Gastroesophageal sphincter (tissue), 4 donors: ENCODE measurements at regions not wholly inside any gene's neighbourhood (a gene's known extent, or its start where the extent isn't known, plus 50 kb on each side); places are given as distances from the start of the nearest gene placed in this dataset.

Experiments
- ATAC-seq: fragments of 150-250 bp; one replicate; pipeline ENCODE4 v1.9.1; 2016; ENCODE audit warnings: mild to moderate bottlenecking, moderate library complexity
- H3K27ac ChIP-seq, 4 donors: fragments of 200-600 bp; sonication (generic) in 3 of 4; 1 replicate in 3 of 4; 2 replicates in 1 of 4; pipeline ENCODE4 v1.5.1; 2016 to 2019
- H3K27me3 ChIP-seq: fragments of 200-600 bp; sonication (generic); one replicate; pipeline ENCODE4 v1.5.1; 2019
- H3K36me3 ChIP-seq, 2 donors: fragments of 200-600 bp; sonication (generic); one replicate each; pipeline ENCODE4 v1.5.1; 2019; ENCODE audit warnings: control low read depth in 1 of 2
- H3K4me1 ChIP-seq, 3 donors: fragments of 200-600 bp; sonication (generic); 1 replicate in 2 of 3; 2 replicates in 1 of 3; pipeline ENCODE4 v1.5.1; 2016 to 2019; ENCODE audit warnings: control low read depth in 2 of 3
- H3K4me3 ChIP-seq, 2 donors: fragments of 200-600 bp; sonication (generic); one replicate each; pipeline ENCODE4 v1.5.1; 2019; ENCODE audit warnings: mild to moderate bottlenecking in 1 of 2, moderate library complexity in 1 of 2
- H3K9me3 ChIP-seq, 3 donors: fragments of 200-600 bp; sonication (generic); one replicate each; pipeline ENCODE4 v1.5.1; 2017 to 2019; ENCODE audit warnings: control low read depth in 2 of 3
- CTCF ChIP-seq, 4 experiments: fragments of 200-600 bp in 2 of 4; fragments of 450-650 bp in 2 of 4; sonication (generic) in 1 of 4; IDR thresholded peaks; one replicate each; pipeline ENCODE4 v1.5.1; 2017 to 2019; ENCODE audit warnings: antibody characterized with exemption in 4 of 4, mild to moderate bottlenecking in 2 of 4, moderate library complexity in 2 of 4
- EP300 ChIP-seq: sonication (generic); formaldehyde crosslinking; IDR thresholded peaks from one replicate; pipeline ENCODE4 v1.6.1; 2017; ENCODE audit warnings: antibody characterized with exemption, mild to moderate bottlenecking
- POLR2A ChIP-seq, 2 donors: fragments of 450-650 bp; IDR thresholded peaks; one replicate each; pipeline ENCODE4 v1.6.1; 2017; ENCODE audit warnings: antibody characterized with exemption in 2 of 2, mild to moderate bottlenecking in 2 of 2, moderate library complexity in 1 of 2
- POLR2AphosphoS5 ChIP-seq: sonication (generic); formaldehyde crosslinking; IDR thresholded peaks from one replicate; pipeline ENCODE4 v1.6.1; 2017; ENCODE audit warnings: antibody characterized with exemption
- WGBS, 2 donors: methylation state at CpG; one replicate each; pipeline ENCODE4 v1.1.5; 2018; ENCODE audit warnings: low coverage in 1 of 2; 5-methylcytosine and 5-hydroxymethylcytosine counted together

- Histone ChIP-seq H3K9me3 (no peaks in the 10 kb centered on the region), H3K4me3 (no peak overlapping the region), H3K27me3 (no peaks in the 10 kb centered on the region), H3K4me1 (no peaks in the 10 kb centered on the region), H3K27ac (no peak overlapping the region), H3K36me3 (no peaks in the 10 kb centered on the region)
- ATAC-seq = no peak
- WGBS, 2 donors = 89 to 91% methylated on average over 3 to 6 of the region's 9 CpGs
- no peak for TF ChIP-seq POLR2A (IDR thresholded peaks at IDR 0.05)
- no peak for TF ChIP-seq EP300
- no peak for TF ChIP-seq POLR2AphosphoS5
- no peak for TF ChIP-seq CTCF (IDR thresholded peaks at IDR 0.05)
Measured at GRCh38 chr13:106635616-106636015, 67.7 kb upstream of the ARGLU1 start.

DNA sequence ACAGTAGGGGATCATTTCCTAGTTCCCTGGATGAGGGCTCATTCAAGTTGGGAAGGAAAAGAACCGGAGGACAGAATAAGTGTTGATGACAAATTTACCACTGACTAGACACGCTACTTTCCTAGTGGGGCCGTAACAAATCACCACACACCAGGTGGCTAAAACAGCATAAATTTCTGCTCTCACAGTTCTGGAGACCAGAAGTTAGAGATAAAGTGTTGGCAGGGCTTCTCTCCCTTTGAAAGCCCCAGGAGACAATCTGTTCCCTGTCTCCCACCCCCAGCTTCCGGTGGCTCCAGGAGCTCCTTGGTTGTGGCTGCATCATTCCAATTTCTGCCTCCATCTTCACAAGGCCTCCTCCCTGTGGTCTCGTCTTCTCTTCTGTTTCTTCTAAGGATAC, 65.4 kb upstream of the ARGLU1 start:
- WGBS, 2 donors = 59 to 70% methylated on average over 3 to 5 of the region's 5 CpGs
- no peak for ATAC-seq
- Histone ChIP-seq H3K36me3 (no peaks in the 10 kb centered on the region), H3K4me1 (no peaks in the 10 kb centered on the region), H3K9me3 (no peaks in the 10 kb centered on the region), H3K27me3 (no peaks in the 10 kb centered on the region), H3K4me3 (no peak overlapping the region), H3K27ac (no peak overlapping the region)
- no peak for TF ChIP-seq CTCF (IDR thresholded peaks at IDR 0.05)
- TF ChIP-seq EP300 = no peak
- no peak for TF ChIP-seq POLR2A (IDR thresholded peaks at IDR 0.05)
- no peak for TF ChIP-seq POLR2AphosphoS5

DNA sequence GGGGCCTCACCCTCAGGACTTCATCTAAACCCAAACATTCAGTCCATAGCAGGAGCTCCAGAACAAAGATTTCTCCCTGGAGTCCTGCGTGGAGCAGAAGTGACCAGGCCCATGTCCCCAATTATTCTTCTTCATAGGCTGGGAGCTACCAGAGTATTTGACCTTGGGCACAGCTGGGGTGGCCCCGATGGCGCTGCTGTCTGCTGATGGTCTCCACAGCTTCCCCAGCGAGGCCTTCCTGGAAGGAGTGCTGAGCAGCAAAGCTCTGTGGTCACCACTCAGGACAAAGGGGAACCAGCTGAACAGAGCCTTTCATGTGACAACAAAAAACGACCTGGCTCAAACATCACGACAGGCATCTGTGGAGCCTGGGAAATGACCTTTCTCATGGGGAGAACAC, 62.7 kb upstream of the ARGLU1 start:
- no peak for ATAC-seq

DNA sequence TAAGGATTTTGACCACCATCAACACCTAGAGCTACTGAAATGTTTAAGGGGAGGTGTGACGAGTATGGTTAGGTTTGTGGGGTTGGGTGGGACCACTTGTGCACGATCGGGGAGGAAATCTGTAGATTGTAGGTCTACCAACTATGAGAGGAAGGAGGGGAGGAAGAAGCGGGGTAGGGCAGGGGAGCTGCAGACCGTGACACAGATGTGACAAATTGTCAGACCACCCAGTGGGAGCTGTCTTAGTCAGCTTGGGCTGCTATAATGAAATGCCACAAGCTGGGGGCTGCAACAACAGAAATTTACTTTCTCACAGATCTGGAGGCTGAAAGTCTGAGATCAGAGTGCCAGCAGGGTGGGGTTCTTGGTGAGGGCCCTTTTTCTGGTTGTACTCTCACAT, 62.2 kb upstream of the ARGLU1 start:
- H3K36me3 ChIP-seq = no peaks in the 10 kb centered on the region
- no peaks in the 10 kb centered on the region for H3K27me3 ChIP-seq
- no peak overlapping the region for H3K27ac ChIP-seq
- no peak for ATAC-seq
- no peaks in the 10 kb centered on the region for H3K9me3 ChIP-seq
- 90 to 93% methylated on average over 5 of the region's 5 CpGs for WGBS, 2 donors
- no peaks in the 10 kb centered on the region for H3K4me1 ChIP-seq
- no peak overlapping the region for H3K4me3 ChIP-seq
- TF ChIP-seq CTCF (IDR thresholded peaks at IDR 0.05) (no peak), POLR2A (IDR thresholded peaks at IDR 0.05) (no peak), EP300 (no peak), POLR2AphosphoS5 (no peak)

More for the DNA sequence above, 62.7 kb upstream of the ARGLU1 start:
- Histone ChIP-seq H3K27ac (no peak overlapping the region), H3K36me3 (no peaks in the 10 kb centered on the region), H3K4me3 (no peak overlapping the region), H3K9me3 (no peaks in the 10 kb centered on the region), H3K27me3 (no peaks in the 10 kb centered on the region), H3K4me1 (no peaks in the 10 kb centered on the region)
- WGBS, 2 donors = 41 to 70% methylated on average over 3 to 4 of the region's 6 CpGs
- no peak for TF ChIP-seq POLR2AphosphoS5
- TF ChIP-seq EP300 = no peak
- TF ChIP-seq CTCF (IDR thresholded peaks at IDR 0.05) = no peak
- TF ChIP-seq POLR2A (IDR thresholded peaks at IDR 0.05) = no peak

DNA sequence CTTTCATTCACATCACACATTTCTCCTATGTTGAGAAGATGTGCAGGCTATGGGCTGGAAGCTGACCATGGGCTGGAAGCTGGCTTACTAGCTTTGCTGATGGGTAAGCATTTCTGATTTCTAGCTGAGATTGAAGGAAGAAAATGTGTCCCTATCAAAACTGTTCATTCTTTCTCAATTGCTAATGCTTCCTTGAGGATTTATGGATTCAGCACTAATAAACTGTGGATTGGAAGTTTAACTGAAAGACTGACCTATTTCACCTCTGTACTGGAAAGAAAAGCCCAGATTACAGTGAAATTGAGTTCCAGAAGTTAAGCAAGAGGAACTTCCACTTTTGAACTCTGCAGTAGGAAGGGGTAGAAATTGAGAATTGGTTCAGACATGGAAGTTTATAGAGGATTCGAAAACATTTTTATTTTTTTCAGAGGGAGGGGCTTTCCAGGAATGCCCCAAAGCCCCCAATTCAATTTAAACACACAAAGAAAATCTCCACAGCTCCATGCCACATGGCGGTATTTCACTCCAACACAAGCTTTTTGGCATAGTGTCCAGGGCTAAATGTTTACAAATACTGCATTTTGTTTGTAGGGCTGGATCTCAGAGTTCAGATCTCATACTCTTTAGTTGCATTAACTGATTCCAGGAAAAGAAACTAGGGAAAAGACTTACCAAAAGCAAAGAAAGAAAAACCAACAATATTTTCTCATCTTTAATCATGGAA, 61.2 kb upstream of the ARGLU1 start:
- no peak for ATAC-seq
- H3K27ac ChIP-seq = no peak overlapping the region
- H3K36me3 ChIP-seq = no peaks in the 10 kb centered on the region
- TF ChIP-seq POLR2AphosphoS5 (no peak), CTCF (IDR thresholded peaks at IDR 0.05) (no peak), POLR2A (IDR thresholded peaks at IDR 0.05) (no peak)
- peaks cover 3% of the 10 kb centered on the region for H3K27me3 ChIP-seq
- no peaks in the 10 kb centered on the region for H3K4me1 ChIP-seq
- H3K9me3 ChIP-seq = no peaks in the 10 kb centered on the region
- WGBS, 2 donors = 82 to 85% methylated on average over 2 of the region's 2 CpGs
- H3K4me3 ChIP-seq = no peak overlapping the region
